A549 (cell line): ENCODE measurements at regions not wholly inside any gene's neighbourhood (a gene's known extent, or its start where the extent isn't known, plus 50 kb on each side); places are given as distances from the start of the nearest gene placed in this dataset.

Experiments used
- ATAC-seq, 2 experiments: fragments of 200-7000 bp in 1 of 2; fragments of >200 bp in 1 of 2; cut with Nextera tagmentation in 1 of 2; cut with Tn5 transposase in 1 of 2; 3 replicates each; pipeline versions ENCODE4 v1.8.0 to v1.9.1; 2018 to 2020; ENCODE audit warnings: mild to moderate bottlenecking in 1 of 2, moderate library complexity in 1 of 2
- CTCF ChIA-PET: fragments of 300-600 bp; sonication (Branson Sonifier 250); formaldehyde crosslinking; extraction: SDS; loops from one replicate; lab custom pipeline; 2021; ENCODE audit warnings: antibody characterized with exemption, inconsistent platforms; lab: Yijun Ruan, JAX
- POLR2A ChIA-PET: fragments of 350-600 bp; formaldehyde crosslinking; extraction: SDS; loops from one replicate; lab custom pipeline; 2021; ENCODE audit warnings: antibody characterized with exemption, inconsistent platforms; lab: Yijun Ruan, JAX
- DNase-seq, 2 experiments: peaks; one replicate each; pipeline versions ENCODE4 v3.0.0 to v3.0.0-alpha.2; 2011 to 2016; ENCODE audit warnings: low read depth in 1 of 2, low spot score in 1 of 2
- FAIRE-seq: peaks from 2 replicates; lab custom pipeline; 2011; peaks lifted over from hg19 to GRCh38; lab: Jason Lieb, UNC
- H3K27ac ChIP-seq, 2 experiments: fragments of >200 bp; sonication (Bioruptor Twin); formaldehyde crosslinking; 3 replicates each; pipeline ENCODE4 v1.5.1; 2016 to 2017
- H3K4me1 ChIP-seq: fragments of >200 bp; sonication (Bioruptor Twin); formaldehyde crosslinking; 3 replicates; pipeline ENCODE4 v1.6.1; 2016
- H3K4me2 ChIP-seq: fragments of >200 bp; sonication (Bioruptor Twin); formaldehyde crosslinking; 3 replicates; pipeline ENCODE4 v1.6.1; 2016
- H3K4me3 ChIP-seq: fragments of >200 bp; sonication (Bioruptor Twin); formaldehyde crosslinking; 3 replicates; pipeline ENCODE4 v1.5.1; 2016
- H3K9me3 ChIP-seq: fragments of >200 bp; sonication (Bioruptor Twin); formaldehyde crosslinking; 3 replicates; pipeline ENCODE4 v1.6.1; 2016
- ATOH8 ChIP-seq: fragments of 250-450 bp; sonication (Bioruptor Pico); IDR thresholded peaks from 2 replicates; pipeline ENCODE4 v1.5.0; 2020; ENCODE audit warnings: low read depth, mild to moderate bottlenecking, moderate library complexity
- BCL3 ChIP-seq: fragments of >200 bp; sonication (Bioruptor Twin); formaldehyde crosslinking; IDR thresholded peaks from 3 replicates; pipeline ENCODE4 v1.6.1; 2016
- CBX2 ChIP-seq: fragments of 200-600 bp; sonication (generic); IDR thresholded peaks from 2 replicates; pipeline ENCODE4 v1.6.1; 2016; ENCODE audit warnings: low read depth, mild to moderate bottlenecking, borderline replicate concordance
- CBX8 ChIP-seq: fragments of 200-600 bp; sonication (generic); IDR thresholded peaks from 2 replicates; pipeline ENCODE4 v1.6.1; 2016
- CHD2 ChIP-seq: fragments of 150-350 bp; IDR thresholded peaks from 2 replicates; pipeline ENCODE4 v1.6.1; 2014; ENCODE audit warnings: low read length; ENCODE audit not compliant: partially characterized antibody
- E2F6 ChIP-seq: IDR thresholded peaks from 2 replicates; pipeline ENCODE4 v1.6.1; 2012; ENCODE audit warnings: low read depth, borderline replicate concordance
- EHF ChIP-seq: fragments of 250-450 bp; sonication (Bioruptor Pico); IDR thresholded peaks from 2 replicates; pipeline ENCODE4 v1.5.0; 2020; ENCODE audit warnings: mild to moderate bottlenecking
- ELK1 ChIP-seq: fragments of 150-350 bp; IDR thresholded peaks from 2 replicates; pipeline ENCODE4 v1.6.1; 2014; ENCODE audit warnings: low read depth, mild to moderate bottlenecking, low read length
- EP300 ChIP-seq, 2 experiments: fragments of >200 bp; sonication (Bioruptor Twin); formaldehyde crosslinking; IDR thresholded peaks; 2 replicates in 1 of 2; 3 replicates in 1 of 2; pipeline ENCODE4 v1.6.1; 2016 to 2017
- ESRRA ChIP-seq: fragments of 150-350 bp; IDR thresholded peaks from 2 replicates; pipeline ENCODE4 v1.6.1; 2014; ENCODE audit warnings: mild to moderate bottlenecking, low read length, borderline replicate concordance
- FOSB ChIP-seq: fragments of 250-450 bp; sonication (Bioruptor Pico); IDR thresholded peaks from 2 replicates; pipeline ENCODE4 v1.5.0; 2020; ENCODE audit warnings: mild to moderate bottlenecking, moderate library complexity
- GATA3 ChIP-seq: IDR thresholded peaks from 2 replicates; pipeline ENCODE4 v1.6.1; 2012; ENCODE audit warnings: borderline replicate concordance
- HMGXB4 ChIP-seq: fragments of 250-450 bp; sonication (Bioruptor Pico); IDR thresholded peaks from 2 replicates; pipeline ENCODE4 v1.5.0; 2021; ENCODE audit warnings: mild to moderate bottlenecking, moderate library complexity, borderline replicate concordance
- HOXB13 ChIP-seq: fragments of 250-450 bp; sonication (Bioruptor Pico); IDR thresholded peaks from 2 replicates; pipeline ENCODE4 v1.5.0; 2020; ENCODE audit warnings: low read depth, mild to moderate bottlenecking, moderate library complexity
- MAFK ChIP-seq: fragments of 450-650 bp; IDR thresholded peaks from 2 replicates; pipeline ENCODE4 v1.6.1; 2014; ENCODE audit not compliant: partially characterized antibody
- NFE2L2 ChIP-seq: fragments of 150-350 bp; conservative IDR thresholded peaks from 2 replicates; pipeline ENCODE4 v1.6.1; 2014; ENCODE audit warnings: low read length
- NPAS2 ChIP-seq: fragments of 250-450 bp; sonication (Bioruptor Pico); IDR thresholded peaks from 2 replicates; pipeline ENCODE4 v1.8.0; 2022; ENCODE audit warnings: mild to moderate bottlenecking, moderate library complexity, borderline replicate concordance
- PBX3 ChIP-seq: IDR thresholded peaks from 2 replicates; pipeline ENCODE4 v1.6.1; 2012
- PHF8 ChIP-seq: fragments of 200-600 bp; sonication (generic); IDR thresholded peaks from 2 replicates; pipeline ENCODE4 v1.6.1; 2016; ENCODE audit warnings: low read depth, mild to moderate bottlenecking, antibody characterized with exemption, moderate library complexity, borderline replicate concordance
- REST ChIP-seq: fragments of 200-600 bp; sonication (generic); IDR thresholded peaks from 2 replicates; pipeline ENCODE4 v1.6.1; 2016; ENCODE audit warnings: antibody characterized with exemption, mild to moderate bottlenecking, moderate library complexity
- TFCP2L1 ChIP-seq: fragments of 250-450 bp; sonication (Bioruptor Pico); IDR thresholded peaks from 2 replicates; pipeline ENCODE4 v1.5.0; 2021; ENCODE audit warnings: mild to moderate bottlenecking
- ZC3H11A ChIP-seq: fragments of 450-650 bp; IDR thresholded peaks from 2 replicates; pipeline ENCODE4 v1.6.1; 2014; ENCODE audit warnings: antibody characterized with exemption, mild to moderate bottlenecking
- ZFP36 ChIP-seq: fragments of 450-650 bp; IDR thresholded peaks from 2 replicates; pipeline ENCODE4 v1.6.1; 2014; ENCODE audit warnings: borderline replicate concordance; ENCODE audit not compliant: partially characterized antibody
- WGBS: methylation state at CpG from one replicate; pipeline ENCODE4 v1.1.6; 2017; ENCODE audit errors: missing lambda C conversion rate; 5-methylcytosine and 5-hydroxymethylcytosine counted together

GRCh38 chr3:87727783-87728182, 331.0 kb downstream of the CGGBP1 start:
- no peak for FAIRE-seq
- WGBS: 40% methylated on average over 4 of the region's 4 CpGs

GRCh38 chr3:87719060-87719459, 339.7 kb downstream of the CGGBP1 start:
- ChIA-PET CTCF (no interaction called here), POLR2A (no interaction called here)
- ATAC-seq: no peak
- WGBS: 9% methylated on average over 2 of the region's 2 CpGs
- no peak for DNase-seq
- Histone ChIP-seq H3K27ac (no peak overlapping the region), H3K4me1 (no peaks in the 10 kb centered on the region), H3K9me3 (no peaks in the 10 kb centered on the region), H3K4me2 (no peak overlapping the region), H3K4me3 (no peak overlapping the region)
- no peak for TF ChIP-seq ESRRA
- no peak for TF ChIP-seq HOXB13 (CRISPR knock-in tag)
- TF ChIP-seq PBX3: no peak
- TF ChIP-seq TFCP2L1 (CRISPR knock-in tag): no peak
- TF ChIP-seq EHF (CRISPR knock-in tag): no peak
- TF ChIP-seq GATA3: no peak
- TF ChIP-seq, all 56 proteins: peak for 0
- FAIRE-seq: no peak

More at GRCh38 chr3:87727783-87728182, 331.0 kb downstream of the CGGBP1 start:
- ATAC-seq (no peak), DNase-seq (no peak)
- no peaks in the 10 kb centered on the region for H3K9me3 ChIP-seq
- no peak overlapping the region for H3K27ac ChIP-seq
- H3K4me2 ChIP-seq: no peak overlapping the region
- TF ChIP-seq TFCP2L1 (CRISPR knock-in tag) (no peak), HMGXB4 (CRISPR knock-in tag) (no peak), CHD2 (no peak), EP300 (IDR thresholded peaks at IDR 0.05) (no peak), ZC3H11A (no peak), E2F6 (no peak), CBX8 (no peak), ATOH8 (CRISPR knock-in tag) (no peak), PHF8 (no peak), ESRRA (no peak), REST (no peak), EHF (CRISPR knock-in tag) (no peak)
- CTCF ChIA-PET: no interaction called here
- H3K4me3 ChIP-seq: no peak overlapping the region
- POLR2A ChIA-PET: no interaction called here
- no peaks in the 10 kb centered on the region for H3K4me1 ChIP-seq

GRCh38 chr3:87710511-87710910, 348.3 kb downstream of the CGGBP1 start:
- no peak overlapping the region for H3K4me2 ChIP-seq
- FAIRE-seq (no peak), DNase-seq (no peak), ATAC-seq (no peak)
- ChIA-PET CTCF (no interaction called here), POLR2A (no interaction called here)
- no peak overlapping the region for H3K27ac ChIP-seq
- no peak overlapping the region for H3K4me3 ChIP-seq
- no peaks in the 10 kb centered on the region; the same call in 2 of the 3 replicates for H3K9me3 ChIP-seq
- no peaks in the 10 kb centered on the region for H3K4me1 ChIP-seq
- 42% methylated on average over 1 of the region's 1 CpG for WGBS
- TF ChIP-seq NFE2L2 (no peak), BCL3 (no peak), CBX2 (no peak), ELK1 (no peak), ZFP36 (no peak), GATA3 (no peak), FOSB (CRISPR knock-in tag) (no peak), NPAS2 (no peak), MAFK (no peak)
